HG03575 (cell line): ENCODE measurements at regions not wholly inside any gene's neighbourhood (a gene's known extent, or its start where the extent isn't known, plus 50 kb on each side); places are given as distances from the start of the nearest gene placed in this dataset.
A peak's percentile ranks its signal among the peaks of the same experiment; 100 is the strongest.

Experiments used
- ATAC-seq: cut with Tn5 transposase; IDR thresholded peaks from one replicate; pipeline ENCODE4 v1.9.1; 2021; ENCODE audit not compliant: unreplicated experiment, insufficient number of reproducible peaks, low FRiP score; ENCODE audit errors: extremely low read depth

- ATAC-seq, result no peak
Measured at GRCh38 chr2:38509947-38510326, 92.8 kb downstream of the HNRNPLL start.

GRCh38 chr2:38509314-38509946 lies 93.3 kb downstream of the HNRNPLL start:
- no peak for ATAC-seq

DNA sequence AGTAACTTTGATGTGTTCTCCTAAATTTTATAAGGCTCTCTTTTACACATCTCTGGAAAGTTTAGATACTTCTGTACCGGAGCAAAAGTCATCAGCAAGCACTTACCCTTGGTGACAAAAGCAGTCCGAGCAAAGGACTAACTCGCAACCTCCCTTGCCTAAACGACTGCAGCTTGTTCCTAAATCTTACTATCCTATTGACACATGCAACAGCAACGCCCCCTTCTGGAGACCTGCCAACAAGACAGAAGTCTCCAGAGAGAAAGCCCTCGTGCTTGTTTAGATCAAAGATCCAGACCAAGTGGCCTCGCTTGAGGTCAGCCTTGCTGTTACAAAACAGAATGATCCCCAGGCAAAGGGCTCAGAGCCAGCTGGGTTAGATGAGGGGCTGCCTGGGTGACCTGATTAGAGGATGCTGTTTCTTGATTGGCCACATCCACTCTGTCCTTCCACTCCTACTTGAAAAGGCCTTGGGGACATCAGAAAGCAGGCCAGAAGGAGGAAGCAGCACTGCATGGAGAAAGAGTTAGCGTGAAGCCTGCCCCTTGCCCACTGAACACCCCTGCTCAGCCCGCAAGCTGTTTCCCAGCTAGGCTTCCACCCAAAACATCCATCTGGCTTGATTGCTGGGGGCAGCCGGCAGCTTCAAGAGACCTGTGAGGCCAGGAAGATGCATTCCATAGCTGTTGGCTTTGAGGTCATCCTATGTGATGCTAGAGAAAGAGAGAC lies 94.3 kb downstream of the HNRNPLL start:
- peak; percentile 57 for ATAC-seq

- ATAC-seq, result no peak
Measured at GRCh38 chr2:38507712-38508111, 95.0 kb downstream of the HNRNPLL start.

DNA sequence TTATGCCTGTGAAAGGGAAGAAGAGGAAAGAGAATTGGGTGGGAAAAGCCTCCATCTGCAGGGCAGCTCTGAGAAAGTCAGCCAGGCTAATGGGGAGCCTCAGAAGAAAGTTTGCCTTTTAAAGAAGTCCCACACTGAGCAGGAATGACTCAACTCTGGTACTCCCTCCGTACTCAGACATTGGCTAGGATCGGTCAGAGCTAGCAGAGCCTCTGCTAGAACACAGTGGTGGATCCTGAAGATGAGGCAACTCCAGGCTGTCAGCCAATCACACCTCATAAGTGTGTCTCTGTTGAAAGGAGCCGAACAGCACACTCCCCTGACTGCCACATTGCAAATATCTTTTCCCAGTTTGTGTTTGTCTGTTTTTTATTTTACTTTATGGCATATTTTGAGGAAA lies 96.9 kb downstream of the HNRNPLL start:
- ATAC-seq, result no peak

GRCh38 chr2:38504169-38504568 lies 98.6 kb downstream of the HNRNPLL start:
- ATAC-seq, result no peak

DNA sequence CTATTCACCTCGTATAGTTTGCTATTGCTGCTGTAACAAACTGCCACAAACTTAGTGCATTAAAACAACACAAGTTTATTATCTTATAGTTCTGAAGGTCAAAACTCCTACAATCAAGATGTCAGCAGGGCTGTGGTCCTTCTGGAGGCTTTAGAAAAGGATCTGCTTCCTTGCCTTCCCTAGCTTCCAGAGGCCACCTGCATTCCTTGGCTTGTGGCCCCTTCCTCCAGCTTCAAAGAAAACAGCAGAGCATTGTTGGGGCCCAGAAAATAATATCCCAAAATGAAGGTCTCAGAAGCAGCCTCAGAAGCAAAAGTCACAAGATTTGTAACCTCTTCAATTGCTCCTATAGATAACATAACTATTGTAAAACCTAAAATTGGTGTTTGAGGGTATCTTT lies 100.6 kb downstream of the HNRNPLL start:
- no peak for ATAC-seq

GRCh38 chr2:38500283-38500634 lies 102.5 kb downstream of the HNRNPLL start:
- ATAC-seq, result no peak

- no peak for ATAC-seq
Measured at GRCh38 chr2:38499548-38500282, 103.0 kb downstream of the HNRNPLL start.

- no peak for ATAC-seq
Measured at GRCh38 chr2:38498045-38498481, 104.7 kb downstream of the HNRNPLL start.

- no peak for ATAC-seq
Measured at GRCh38 chr2:38497670-38498037, 105.1 kb downstream of the HNRNPLL start.

GRCh38 chr2:38496927-38497669 lies 105.6 kb downstream of the HNRNPLL start:
- ATAC-seq, result no peak

GRCh38 chr2:38495880-38496279 lies 106.8 kb downstream of the HNRNPLL start:
- ATAC-seq, result no peak

- ATAC-seq, result no peak
Measured at GRCh38 chr2:38494394-38494793, 108.3 kb downstream of the HNRNPLL start.

DNA sequence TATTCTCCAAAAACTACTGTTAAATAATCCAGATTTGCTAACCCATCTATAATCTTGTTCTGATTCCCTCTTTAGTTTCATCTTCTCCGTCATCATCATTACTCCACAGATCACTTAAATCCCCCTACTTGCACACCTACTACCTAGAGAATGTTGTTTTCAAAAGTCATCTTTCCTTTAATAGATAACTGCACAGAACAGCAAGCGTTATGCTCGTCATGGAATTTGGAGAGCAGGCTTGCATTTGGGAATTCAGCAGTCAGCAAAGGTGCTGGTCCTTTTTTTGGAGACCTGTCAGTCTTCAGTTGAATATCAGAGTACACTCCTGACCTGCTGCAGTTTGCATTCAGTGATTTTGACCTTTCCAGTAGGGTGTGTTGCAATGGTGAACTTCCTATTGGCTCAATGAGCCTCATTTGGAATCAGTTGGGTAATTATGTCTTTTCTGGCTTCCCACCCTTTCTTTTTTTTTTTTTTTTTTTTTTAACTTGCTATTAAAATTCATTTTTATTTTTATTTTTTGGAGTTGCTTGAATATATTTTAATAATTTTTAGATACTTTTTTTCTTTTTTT lies 110.6 kb downstream of the HNRNPLL start:
- no peak for ATAC-seq

DNA sequence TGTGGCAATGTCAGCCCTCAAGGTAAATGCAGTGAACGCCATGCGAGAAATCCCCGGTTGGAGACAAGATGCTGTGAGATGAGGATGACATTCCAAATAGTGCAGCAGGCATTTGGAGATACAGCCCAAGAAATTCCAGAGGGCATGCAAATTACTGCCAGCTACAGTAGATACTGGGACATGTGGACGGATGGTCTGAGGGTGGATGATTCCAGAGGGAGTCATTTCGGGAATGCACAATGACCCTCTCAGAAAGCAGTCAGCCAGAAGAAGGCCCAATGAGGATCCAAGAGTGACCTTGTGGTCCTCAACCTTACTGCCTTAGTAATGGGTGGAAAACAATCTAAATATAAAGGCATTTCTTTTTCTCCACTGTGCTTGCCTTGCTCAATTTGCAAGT lies 111.3 kb downstream of the HNRNPLL start:
- no peak for ATAC-seq

GRCh38 chr2:38489846-38490245 lies 112.8 kb upstream of the ATL2 start:
- no peak for ATAC-seq

DNA sequence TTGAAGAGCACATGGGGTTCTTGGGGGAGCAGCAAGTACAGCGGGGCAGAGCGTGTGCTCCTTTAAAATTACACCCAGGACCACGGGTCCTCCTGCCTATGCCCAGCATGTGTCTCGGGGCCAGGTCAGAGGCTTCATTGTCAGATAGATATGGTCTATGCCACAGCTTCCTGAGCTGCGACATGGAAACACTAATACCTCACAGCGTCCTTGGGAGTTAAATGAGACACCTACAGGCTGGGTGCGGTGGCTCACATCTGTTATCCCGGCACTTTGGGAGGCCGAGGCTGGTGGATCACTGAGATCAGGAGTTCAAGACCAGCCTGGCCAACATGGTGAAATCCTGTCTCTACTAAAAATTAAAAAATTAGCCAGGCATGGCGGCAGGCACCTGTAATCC lies 110.8 kb upstream of the ATL2 start:
- ATAC-seq, result no peak
